IgD-negative memory B cell (primary cell): ENCODE measurements at regions not wholly inside any gene's neighbourhood (a gene's known extent, or its start where the extent isn't known, plus 50 kb on each side); places are given as distances from the start of the nearest gene placed in this dataset.
A peak's percentile ranks its signal among the peaks of the same experiment; 100 is the strongest.

Source experiments
- H3K27ac Mint-ChIP-seq, 3 donors: one replicate each; pipeline ENCODE4 v1.8.0; 2020 to 2022; ENCODE audit warnings: mild to moderate bottlenecking in 3 of 3, mixed read lengths in 3 of 3, moderate library complexity in 1 of 3
- H3K27me3 Mint-ChIP-seq: one replicate; pipeline ENCODE4 v1.8.0; 2021; ENCODE audit warnings: mixed read lengths
- H3K36me3 Mint-ChIP-seq: one replicate; pipeline ENCODE4 v1.8.0; 2020; ENCODE audit warnings: mild to moderate bottlenecking, mixed read lengths
- H3K4me1 Mint-ChIP-seq, 3 donors: one replicate each; pipeline ENCODE4 v1.8.0; 2020 to 2022; ENCODE audit warnings: mixed read lengths in 3 of 3, mild to moderate bottlenecking in 1 of 3
- H3K4me3 Mint-ChIP-seq, 4 donors: one replicate each; pipeline ENCODE4 v1.8.0; 2020 to 2022; ENCODE audit warnings: mild to moderate bottlenecking in 4 of 4, mixed read lengths in 4 of 4, moderate library complexity in 3 of 4
- H3K9me3 Mint-ChIP-seq, 3 donors: one replicate each; pipeline ENCODE4 v1.8.0; 2020 to 2021; ENCODE audit warnings: mixed read lengths in 3 of 3, mild to moderate bottlenecking in 1 of 3

- H3K27me3 Mint-ChIP-seq: no peaks in the 10 kb centered on the region
- no peak overlapping the region for H3K4me3 Mint-ChIP-seq
- peaks cover 0 to 6% (median 2%) of the 10 kb centered on the region in 3 donors for H3K9me3 Mint-ChIP-seq
- H3K4me1 Mint-ChIP-seq: no peaks in the 10 kb centered on the region
- no peak overlapping the region for H3K27ac Mint-ChIP-seq
- no peaks in the 10 kb centered on the region for H3K36me3 Mint-ChIP-seq
These were observed 214.5 kb upstream of the SFRP2 start for GRCh38 chr4:154003378-154003777.

DNA sequence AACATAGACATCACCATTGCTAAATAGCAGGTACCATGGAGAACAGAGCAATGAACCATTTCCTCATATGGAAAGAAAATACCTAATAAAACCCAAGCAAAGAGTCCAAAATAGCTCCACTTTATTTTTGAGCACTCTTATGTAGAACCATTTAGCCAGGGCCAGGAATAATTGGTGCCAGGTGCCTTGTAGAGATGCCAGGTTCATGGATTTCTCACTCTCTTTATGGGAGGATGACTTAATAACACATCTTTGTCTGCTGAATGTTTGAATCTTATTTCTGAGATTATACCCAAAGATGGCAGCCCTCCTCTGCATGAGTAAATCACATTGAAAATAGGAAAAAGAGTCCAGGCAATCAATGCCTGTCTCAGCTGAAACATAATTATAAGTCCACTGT lies 212.3 kb upstream of the SFRP2 start:
- H3K4me3 Mint-ChIP-seq: no peak overlapping the region
- H3K27ac Mint-ChIP-seq: no peak overlapping the region
- H3K4me1 Mint-ChIP-seq: no peaks in the 10 kb centered on the region
- no peaks in the 10 kb centered on the region for H3K36me3 Mint-ChIP-seq
- H3K9me3 Mint-ChIP-seq: peaks cover 0 to 4% (median 3%) of the 10 kb centered on the region in 3 donors
- no peaks in the 10 kb centered on the region for H3K27me3 Mint-ChIP-seq

- Mint-ChIP-seq H3K27ac (no peak overlapping the region), H3K27me3 (no peaks in the 10 kb centered on the region), H3K4me1 (no peaks in the 10 kb centered on the region)
These were observed 208.6 kb upstream of the SFRP2 start for GRCh38 chr4:153997516-153997915.

GRCh38 chr4:153989505-153989904 lies 200.6 kb upstream of the SFRP2 start:
- peaks cover 7% of the 10 kb centered on the region for H3K27me3 Mint-ChIP-seq
- no peaks in the 10 kb centered on the region for H3K36me3 Mint-ChIP-seq
- H3K4me1 Mint-ChIP-seq: no peaks in the 10 kb centered on the region
- no peak overlapping the region for H3K27ac Mint-ChIP-seq
- H3K4me3 Mint-ChIP-seq: peak overlapping the region in 1 of 4 donors; percentile 11
- H3K9me3 Mint-ChIP-seq: peaks cover 4 to 6% (median 4%) of the 10 kb centered on the region in 3 donors

More at GRCh38 chr4:153997516-153997915, 208.6 kb upstream of the SFRP2 start:
- Mint-ChIP-seq H3K36me3 (no peaks in the 10 kb centered on the region), H3K9me3 (peaks cover 0 to 5% (median 2%) of the 10 kb centered on the region in 3 donors), H3K4me3 (no peak overlapping the region)

- Mint-ChIP-seq H3K36me3 (no peaks in the 10 kb centered on the region), H3K27ac (no peak overlapping the region), H3K9me3 (peaks cover 4 to 6% (median 4%) of the 10 kb centered on the region in 3 donors), H3K4me1 (no peaks in the 10 kb centered on the region), H3K4me3 (no peak overlapping the region), H3K27me3 (peaks cover 7% of the 10 kb centered on the region)
These were observed 199.8 kb upstream of the SFRP2 start for GRCh38 chr4:153988492-153989363.

- Mint-ChIP-seq H3K27me3 (peaks cover 8% of the 10 kb centered on the region), H3K4me3 (no peak overlapping the region), H3K36me3 (no peaks in the 10 kb centered on the region), H3K27ac (no peak overlapping the region), H3K9me3 (peaks cover 4 to 6% (median 4%) of the 10 kb centered on the region in 3 donors), H3K4me1 (no peaks in the 10 kb centered on the region)
These were observed 198.4 kb upstream of the SFRP2 start for GRCh38 chr4:153987291-153987690.

GRCh38 chr4:153976954-153977353 lies 188.1 kb upstream of the SFRP2 start:
- Mint-ChIP-seq H3K4me3 (no peak overlapping the region), H3K9me3 (peaks cover 10 to 27% (median 18%) of the 10 kb centered on the region in 3 donors), H3K36me3 (peaks cover 3% of the 10 kb centered on the region), H3K27me3 (no peaks in the 10 kb centered on the region), H3K4me1 (no peaks in the 10 kb centered on the region), H3K27ac (no peak overlapping the region)

GRCh38 chr4:153974452-153974851 lies 185.6 kb upstream of the SFRP2 start:
- Mint-ChIP-seq H3K27me3 (no peaks in the 10 kb centered on the region), H3K27ac (no peak overlapping the region)

DNA sequence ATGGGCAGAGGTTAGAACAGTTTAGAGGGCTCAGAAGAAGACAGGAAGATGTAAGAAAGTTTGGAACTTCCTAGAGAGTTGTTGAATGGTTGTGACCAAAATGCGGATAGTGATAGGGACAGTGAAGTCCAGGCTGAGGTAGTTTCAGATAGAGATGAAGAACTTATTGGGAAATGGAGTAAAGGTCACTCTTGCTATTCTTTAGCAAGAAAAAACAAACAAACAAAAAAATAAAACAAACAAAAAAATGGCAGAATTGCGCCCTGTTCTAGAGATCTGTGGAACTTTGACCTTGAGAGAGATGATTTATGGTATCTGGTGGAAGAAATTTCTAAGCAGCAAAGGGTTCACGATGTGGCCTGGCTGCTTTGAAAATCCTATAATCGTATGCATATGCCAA lies 185.1 kb upstream of the SFRP2 start:
- H3K9me3 Mint-ChIP-seq: peaks cover 10 to 27% (median 11%) of the 10 kb centered on the region in 3 donors
- no peak overlapping the region for H3K4me3 Mint-ChIP-seq
- H3K27ac Mint-ChIP-seq: no peak overlapping the region
- H3K4me1 Mint-ChIP-seq: no peaks in the 10 kb centered on the region
- H3K36me3 Mint-ChIP-seq: peaks cover 4% of the 10 kb centered on the region
- H3K27me3 Mint-ChIP-seq: no peaks in the 10 kb centered on the region

More at GRCh38 chr4:153974452-153974851, 185.6 kb upstream of the SFRP2 start:
- Mint-ChIP-seq H3K36me3 (peaks cover 4% of the 10 kb centered on the region), H3K9me3 (peaks cover 10 to 27% (median 11%) of the 10 kb centered on the region in 3 donors), H3K4me1 (no peaks in the 10 kb centered on the region), H3K4me3 (no peak overlapping the region)

DNA sequence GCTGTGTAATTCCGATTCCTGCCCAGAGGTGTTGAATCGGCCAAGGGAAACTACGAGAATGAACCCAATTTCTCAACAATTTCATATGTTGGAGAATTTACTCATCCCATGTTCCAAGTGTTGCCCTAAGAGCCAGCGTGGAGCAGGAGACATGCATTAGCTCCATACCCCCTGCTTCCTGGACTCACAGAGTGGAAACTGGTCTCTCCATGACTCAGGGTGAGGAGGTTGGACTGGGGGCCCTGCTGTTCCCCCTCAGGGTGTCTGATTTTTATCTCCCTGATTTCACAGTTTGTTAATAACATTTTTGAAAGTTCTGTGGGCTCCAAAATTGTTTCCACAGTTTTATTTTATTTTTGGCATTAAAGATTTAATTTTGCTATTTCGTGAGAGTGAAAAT lies 183.0 kb upstream of the SFRP2 start:
- H3K36me3 Mint-ChIP-seq: peaks cover 3% of the 10 kb centered on the region
- H3K27me3 Mint-ChIP-seq: no peaks in the 10 kb centered on the region
- H3K4me1 Mint-ChIP-seq: no peaks in the 10 kb centered on the region
- H3K4me3 Mint-ChIP-seq: no peak overlapping the region
- H3K27ac Mint-ChIP-seq: no peak overlapping the region
- peaks cover 9 to 21% (median 10%) of the 10 kb centered on the region in 3 donors for H3K9me3 Mint-ChIP-seq

DNA sequence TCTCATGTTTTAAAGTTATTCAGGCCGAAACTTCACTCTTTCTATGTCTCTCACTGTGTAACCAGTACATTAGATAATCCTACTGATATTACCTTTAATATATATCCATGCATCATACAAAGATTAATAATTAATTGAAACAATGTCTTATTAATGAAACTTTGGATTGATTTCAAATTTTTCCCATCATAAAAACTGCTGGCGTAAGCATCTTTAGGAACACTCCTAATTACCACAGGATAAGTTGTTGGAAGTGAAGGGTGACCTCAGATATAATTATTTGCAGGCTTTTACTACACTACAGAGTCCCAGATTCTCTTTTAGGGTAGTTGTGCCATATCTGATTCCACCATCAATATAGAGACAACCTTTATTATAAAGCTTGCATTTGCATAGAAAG lies 181.3 kb upstream of the SFRP2 start:
- peaks cover 3 to 12% (median 6%) of the 10 kb centered on the region in 3 donors for H3K9me3 Mint-ChIP-seq
- no peaks in the 10 kb centered on the region for H3K4me1 Mint-ChIP-seq
- peaks cover 1% of the 10 kb centered on the region for H3K36me3 Mint-ChIP-seq
- no peak overlapping the region for H3K27ac Mint-ChIP-seq
- H3K4me3 Mint-ChIP-seq: no peak overlapping the region
- H3K27me3 Mint-ChIP-seq: no peaks in the 10 kb centered on the region

DNA sequence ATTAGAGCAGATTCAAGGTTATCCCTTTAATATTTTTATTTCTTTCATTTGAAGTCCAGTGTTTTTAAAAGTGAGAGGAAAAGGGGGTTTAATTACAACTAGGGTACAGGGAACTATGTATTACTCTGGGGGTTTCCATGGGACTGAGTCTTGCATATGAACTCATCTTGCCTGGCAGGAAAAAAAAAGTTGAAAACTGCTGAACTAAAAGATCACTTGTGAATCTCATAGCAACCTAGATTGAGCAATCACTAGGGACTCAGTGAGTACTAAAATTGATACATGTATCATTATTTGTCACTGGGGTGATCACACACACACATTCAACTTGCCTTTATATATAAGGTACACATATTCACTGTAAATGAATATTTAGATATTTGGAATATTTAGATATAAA lies 180.7 kb upstream of the SFRP2 start:
- no peaks in the 10 kb centered on the region for H3K27me3 Mint-ChIP-seq
- no peak overlapping the region for H3K27ac Mint-ChIP-seq
- H3K36me3 Mint-ChIP-seq: peaks cover 1% of the 10 kb centered on the region
- H3K9me3 Mint-ChIP-seq: peaks cover 3 to 8% (median 5%) of the 10 kb centered on the region in 3 donors
- no peak overlapping the region for H3K4me3 Mint-ChIP-seq
- H3K4me1 Mint-ChIP-seq: no peaks in the 10 kb centered on the region

DNA sequence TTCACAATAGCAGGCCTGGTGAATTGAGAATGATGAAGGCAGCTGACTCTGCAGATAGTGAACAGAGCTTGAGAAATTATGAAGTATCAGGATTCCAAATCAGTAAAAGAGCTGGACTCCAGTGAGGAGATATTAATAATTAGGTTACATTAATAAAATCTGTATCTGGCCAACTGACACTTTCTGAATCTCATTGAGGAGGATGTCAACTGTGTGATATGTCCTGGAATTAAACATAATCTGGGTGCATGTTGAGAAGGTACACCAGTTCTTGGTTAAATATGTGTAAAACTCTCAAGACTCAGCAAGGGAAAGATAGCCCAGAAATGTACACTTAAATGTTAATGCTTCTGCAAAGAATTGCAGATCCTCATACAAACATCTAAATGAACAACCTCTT lies 177.8 kb upstream of the SFRP2 start:
- Mint-ChIP-seq H3K4me1 (no peaks in the 10 kb centered on the region), H3K36me3 (peaks cover 1% of the 10 kb centered on the region), H3K9me3 (peaks cover 0 to 2% (median 0%) of the 10 kb centered on the region in 3 donors), H3K4me3 (no peak overlapping the region), H3K27me3 (no peaks in the 10 kb centered on the region), H3K27ac (no peak overlapping the region)

GRCh38 chr4:153963216-153963615 lies 174.3 kb upstream of the SFRP2 start:
- Mint-ChIP-seq H3K4me1 (no peaks in the 10 kb centered on the region), H3K27ac (no peak overlapping the region), H3K27me3 (no peaks in the 10 kb centered on the region), H3K36me3 (no peaks in the 10 kb centered on the region), H3K4me3 (no peak overlapping the region), H3K9me3 (peaks cover 2 to 3% (median 2%) of the 10 kb centered on the region in 3 donors)

- Mint-ChIP-seq H3K9me3 (peaks cover 2 to 4% (median 2%) of the 10 kb centered on the region in 3 donors), H3K36me3 (no peaks in the 10 kb centered on the region), H3K27me3 (no peaks in the 10 kb centered on the region), H3K27ac (no peak overlapping the region), H3K4me3 (no peak overlapping the region), H3K4me1 (no peaks in the 10 kb centered on the region)
These were observed 173.6 kb upstream of the SFRP2 start for GRCh38 chr4:153962311-153963039.
